ENCODE measurements at regions not wholly inside any gene's neighbourhood (a gene's known extent, or its start where the extent isn't known, plus 50 kb on each side); places are given as distances from the start of the nearest gene placed in this dataset.

- H3K4me3 Mint-ChIP-seq: no peak overlapping the region
- no peak overlapping the region for H2AFZ ChIP-seq (ENCODE audit: low read length)
- no peak overlapping the region for H4K8ac ChIP-seq (replicated peaks; ENCODE audit: insufficient read length, low read depth, low read length)
- no peaks in the 10 kb centered on the region for H3K79me1 ChIP-seq (ENCODE audit: insufficient read depth, low read depth, low read length, poor library complexity, severe bottlenecking)
- H3K9ac ChIP-seq (ENCODE audit: extremely low read depth, insufficient read length, low read length): no peak overlapping the region
- H3T11ph ChIP-seq (ENCODE audit: low read length): no peak overlapping the region
- H4K20me1 ChIP-seq (ENCODE audit: control insufficient read depth, insufficient read depth, insufficient read length): no peaks in the 10 kb centered on the region
- H3K4me1 Mint-ChIP-seq: peaks cover 10 to 14% of the 10 kb centered on the region in 2 experiments; a peak in 3 of 4 replicates
- H3K23ac ChIP-seq (ENCODE audit: insufficient read length, low read depth, low read length): no peak overlapping the region
- H4K91ac ChIP-seq (ENCODE audit: insufficient read length, low read depth, low read length): no peak overlapping the region
- no peak overlapping the region for H2BK20ac ChIP-seq (ENCODE audit: low read depth, low read length, poor library complexity, severe bottlenecking)
- no peak overlapping the region for H2AK5ac ChIP-seq (ENCODE audit: insufficient read length, low read length)
- H3K23me2 ChIP-seq (ENCODE audit: insufficient read length, low read depth, low read length, poor library complexity, severe bottlenecking): no peaks in the 10 kb centered on the region
- no peaks in the 10 kb centered on the region for H3K4me1 ChIP-seq (ENCODE audit: insufficient read depth, low read length)
- H2BK15ac ChIP-seq (ENCODE audit: low read depth, low read length): no peak overlapping the region
- H3K27ac ChIP-seq (ENCODE audit: insufficient read length, low read depth, low read length): no peak overlapping the region
- H3K36me3 Mint-ChIP-seq (ENCODE audit: insufficient read depth in 1 of 3, low read depth in 3 of 3): peaks cover 0 to 6% (median 0%) of the 10 kb centered on the region in 3 experiments; a peak in 3 of 7 replicates
- H3K79me2 ChIP-seq (ENCODE audit: insufficient read depth, low read length): no peaks in the 10 kb centered on the region
- WGBS (ENCODE audit: extremely low coverage, insufficient read length, low lambda C conversion rate): no CpG with 5 or more reads among the region's 9 CpGs
- no peak overlapping the region for H2BK120ac ChIP-seq (ENCODE audit: low read depth, low read length, poor library complexity, severe bottlenecking)
- TF ChIP-seq CTCF (conservative IDR thresholded peaks at IDR 0.05): no peak
- no peak overlapping the region for H3K14ac ChIP-seq (ENCODE audit: insufficient read depth, low read length)
- H2BK12ac ChIP-seq (ENCODE audit: insufficient read length, low read depth, low read length): no peak overlapping the region
- H3K27me3 ChIP-seq (ENCODE audit: insufficient read depth, low read length): no peaks in the 10 kb centered on the region
- peak overlapping the region in 1 of 3 experiments; percentile 13; a peak in 1 of 7 replicates for H3K27ac Mint-ChIP-seq
- H4K5ac ChIP-seq (ENCODE audit: insufficient read length, low read depth, low read length): no peak overlapping the region
- no peak overlapping the region for H3K18ac ChIP-seq (ENCODE audit: insufficient read length, low read depth, low read length)
- H2BK5ac ChIP-seq (ENCODE audit: insufficient read length, low read length): no peak overlapping the region
- H3K9me3 ChIP-seq (ENCODE audit: control insufficient read depth, low read depth, low read length): no peaks in the 10 kb centered on the region
- no peak overlapping the region for H3K56ac ChIP-seq (ENCODE audit: insufficient read length, low read depth, low read length)
- no peak overlapping the region for H3K4ac ChIP-seq (ENCODE audit: low read depth, low read length)
- peaks cover 5% of the 10 kb centered on the region; the same call in 1 of the 2 replicates for H3K27me3 Mint-ChIP-seq (ENCODE audit: low read depth)
- no peak for DNase-seq
- no peak overlapping the region for H3K4me2 ChIP-seq (ENCODE audit: insufficient read depth, insufficient read length, low read length)
- H3K9me3 Mint-ChIP-seq: peaks cover 0 to 3% of the 10 kb centered on the region in 2 experiments; a peak in 2 of 5 replicates
These were observed 82.9 kb downstream of the MIAT start for GRCh38 chr22:26740253-26740652.
